Erythroblast (primary cell): ENCODE measurements at regions not wholly inside any gene's neighbourhood (a gene's known extent, or its start where the extent isn't known, plus 50 kb on each side); places are given as distances from the start of the nearest gene placed in this dataset.

Experiments
- GATA1 ChIP-seq: IDR thresholded peaks from 2 replicates; pipeline ENCODE4 v1.6.1; 2011; ENCODE audit warnings: low read depth, mild to moderate bottlenecking, control low read depth, low read length, moderate library complexity
- POLR2A ChIP-seq: IDR thresholded peaks from 2 replicates; pipeline ENCODE4 v1.6.1; 2011; ENCODE audit warnings: mild to moderate bottlenecking, low read length

GRCh38 chr12:107320033-107320928, 226.9 kb upstream of the CRY1 start:
- TF ChIP-seq POLR2A (no peak), GATA1 (no peak)
